Panc1 (cell line): ENCODE measurements at regions not wholly inside any gene's neighbourhood (a gene's known extent, or its start where the extent isn't known, plus 50 kb on each side); places are given as distances from the start of the nearest gene placed in this dataset.
"Not testable (repeated sequence)": the region's sequence is repeated elsewhere in the genome, so short reads cannot be mapped to it uniquely, and the experiment has no call there.

ENCODE experiments used
- ATAC-seq: fragments of 200-7000 bp; cut with Tn5 transposase; 2 replicates; pipeline ENCODE4 v1.9.1; 2020; ENCODE audit warnings: mild to moderate bottlenecking, moderate library complexity
- BruUV-seq: library from RNA; stranded (reverse); fragments of 400-500 nt; replicated peaks from 2 replicates; lab custom pipeline; 2021; lab: Mats Ljungman, UMichigan
- CTCF ChIA-PET: fragments of 300-600 bp; sonication (Branson Sonifier 250); formaldehyde crosslinking; loops from one replicate; lab custom pipeline; 2022; ENCODE audit warnings: antibody characterized with exemption; lab: Charles Lee
- POLR2A ChIA-PET: fragments of 300-600 bp; sonication (Branson Sonifier 250); formaldehyde crosslinking; loops from one replicate; lab custom pipeline; 2022; ENCODE audit warnings: antibody characterized with exemption; lab: Charles Lee
- DNase-seq: peaks from one replicate; pipeline ENCODE4 v3.0.0-alpha.2; 2010; ENCODE audit warnings: low read depth, low spot score
- H3K27ac ChIP-seq: 2 replicates; pipeline ENCODE4 v1.5.1; 2011; ENCODE audit warnings: mild to moderate bottlenecking, low read length, inconsistent platforms
- H3K27me3 ChIP-seq: fragments of 200-500 bp; sonication (Bioruptor generic); 2 replicates; pipeline ENCODE4 v1.6.0; 2014; ENCODE audit warnings: low read length, inconsistent platforms; ENCODE audit not compliant: control insufficient read depth, insufficient read depth
- H3K36me3 ChIP-seq: fragments of 200-500 bp; sonication (Bioruptor generic); 2 replicates; pipeline ENCODE4 v1.5.1; 2014; ENCODE audit warnings: inconsistent platforms, mild to moderate bottlenecking, low read length, moderate library complexity; ENCODE audit not compliant: control insufficient read depth, insufficient read depth
- H3K4me1 ChIP-seq: 2 replicates; pipeline ENCODE4 v1.5.1; 2011; ENCODE audit warnings: inconsistent platforms, mild to moderate bottlenecking, low read length, moderate library complexity; ENCODE audit not compliant: control insufficient read depth, insufficient read depth
- H3K4me3 ChIP-seq, 2 experiments: 2 replicates each; pipeline ENCODE4 v1.5.1; 2011 to 2012; ENCODE audit warnings: low read depth in 2 of 2, low read length in 2 of 2, mild to moderate bottlenecking in 2 of 2, inconsistent platforms in 1 of 2, moderate library complexity in 1 of 2
- H3K9me3 ChIP-seq: fragments of 200-500 bp; sonication (Bioruptor generic); 2 replicates; pipeline ENCODE4 v1.5.1; 2014; ENCODE audit warnings: low read depth, mild to moderate bottlenecking, inconsistent platforms, low read length, moderate library complexity; ENCODE audit not compliant: control insufficient read depth, insufficient read depth
- in situ Hi-C: cut with HindIII; loops from 2 replicates; pipeline ENCODE4 v1.10.0; 2016; ENCODE audit warnings: low sequenced_read_pairs, low pct_unique_long_range_greater_than_20kb
- intact Hi-C: fragments of 100-400 bp; cut with micrococcal nuclease; formaldehyde crosslinking; loops from one replicate; pipeline ENCODE4 v1.10.0; 2022; ENCODE audit not compliant: unreplicated experiment

DNA sequence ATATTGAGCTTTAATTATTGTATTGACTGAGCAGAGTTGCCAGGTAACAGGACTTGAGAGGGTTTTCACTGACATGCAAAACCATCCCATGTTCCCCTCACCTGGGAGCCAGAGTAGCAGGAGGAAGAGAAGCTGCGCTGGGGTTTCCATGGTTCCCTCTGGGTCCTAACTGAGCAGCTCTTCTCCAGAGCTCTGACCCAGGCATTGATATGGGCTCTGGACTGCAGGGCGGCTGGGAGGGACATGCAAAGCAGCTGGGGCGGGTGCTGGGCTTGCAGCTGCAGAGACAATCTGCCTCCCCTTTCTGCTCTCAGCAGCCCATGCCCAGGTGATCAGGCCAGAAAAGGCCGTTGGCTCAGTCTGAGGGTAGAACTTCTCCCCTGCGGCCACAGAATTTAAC lies 451.5 kb downstream of the RPIA start:
- CTCF ChIA-PET, H3K9me3 ChIP-seq, BruUV-seq, H3K27ac ChIP-seq, POLR2A ChIA-PET, H3K4me3 ChIP-seq, H3K36me3 ChIP-seq, H3K27me3 ChIP-seq, H3K4me1 ChIP-seq, in situ Hi-C loops, DNase-seq, ATAC-seq, intact Hi-C loops: not testable (repeated sequence)

DNA sequence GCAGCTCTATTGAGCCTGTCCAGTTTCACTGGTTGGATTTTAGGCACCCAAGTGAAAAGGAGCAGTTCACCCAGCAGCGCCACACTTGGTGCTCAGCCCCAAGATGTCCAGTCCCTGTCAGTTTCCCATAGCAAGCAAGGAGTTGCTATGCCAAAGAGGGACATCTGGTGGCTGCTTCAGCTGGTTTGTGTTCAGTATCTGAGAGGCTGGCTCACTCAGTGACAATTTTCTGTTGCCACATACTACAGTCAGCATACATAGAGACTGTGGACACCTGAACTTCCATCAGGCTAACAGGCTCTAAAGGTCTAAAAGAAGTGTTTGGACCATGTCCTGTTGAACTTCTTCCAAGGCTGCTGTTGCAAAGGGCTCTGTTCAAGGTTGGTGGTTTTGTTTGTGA lies 453.9 kb downstream of the RPIA start:
- BruUV-seq, ATAC-seq, H3K9me3 ChIP-seq, H3K4me3 ChIP-seq, H3K36me3 ChIP-seq, H3K27me3 ChIP-seq, DNase-seq, intact Hi-C loops, POLR2A ChIA-PET, in situ Hi-C loops, H3K27ac ChIP-seq, H3K4me1 ChIP-seq, CTCF ChIA-PET: not testable (repeated sequence)

- H3K4me3 ChIP-seq, intact Hi-C loops, in situ Hi-C loops, BruUV-seq, CTCF ChIA-PET, POLR2A ChIA-PET, H3K36me3 ChIP-seq, H3K27ac ChIP-seq, DNase-seq, H3K4me1 ChIP-seq, ATAC-seq, H3K9me3 ChIP-seq, H3K27me3 ChIP-seq: not testable (repeated sequence)
Measured at GRCh38 chr2:89148256-89148655, 456.8 kb downstream of the RPIA start.

GRCh38 chr2:89151699-89152098 lies 460.2 kb downstream of the RPIA start:
- ATAC-seq, H3K27me3 ChIP-seq, H3K4me1 ChIP-seq, CTCF ChIA-PET, H3K36me3 ChIP-seq, H3K9me3 ChIP-seq, in situ Hi-C loops, H3K4me3 ChIP-seq, POLR2A ChIA-PET, DNase-seq, H3K27ac ChIP-seq, BruUV-seq: not testable (repeated sequence)
- intact Hi-C loops, result loop anchor here (5.0 kb wide), 1 partner anchor 269 kb away; no protein-coding TSS in a partner anchor

DNA sequence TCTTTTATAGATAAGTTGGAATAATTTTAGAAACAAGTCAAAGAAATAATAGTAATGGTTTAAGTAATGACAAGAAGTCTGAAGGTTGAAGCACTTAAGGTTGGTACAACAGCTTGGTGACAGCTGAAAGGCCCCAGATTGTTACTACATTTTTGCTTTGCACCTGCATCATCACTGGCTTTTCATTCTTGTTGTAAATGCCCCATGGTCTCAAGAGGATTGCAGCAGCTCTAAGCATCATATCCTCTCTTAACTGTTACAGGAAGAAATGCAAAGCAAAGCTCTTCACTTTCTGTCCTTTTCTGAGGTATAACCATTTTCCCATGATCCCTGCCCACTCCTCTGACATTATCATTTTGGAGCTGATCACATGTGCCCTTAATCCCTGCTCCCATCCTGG lies 461.0 kb downstream of the RPIA start:
- H3K4me1 ChIP-seq, H3K9me3 ChIP-seq, POLR2A ChIA-PET, H3K4me3 ChIP-seq, DNase-seq, in situ Hi-C loops, H3K27ac ChIP-seq, BruUV-seq, H3K36me3 ChIP-seq, H3K27me3 ChIP-seq, ATAC-seq, CTCF ChIA-PET: not testable (repeated sequence)
- intact Hi-C loops, result loop anchor here (5.0 kb wide), 1 partner anchor 270 kb away; no protein-coding TSS in a partner anchor

- CTCF ChIA-PET, H3K9me3 ChIP-seq, H3K27me3 ChIP-seq, H3K4me3 ChIP-seq, H3K4me1 ChIP-seq, in situ Hi-C loops, POLR2A ChIA-PET, DNase-seq, H3K27ac ChIP-seq, ATAC-seq, H3K36me3 ChIP-seq, BruUV-seq: not testable (repeated sequence)
- intact Hi-C loops, result loop anchor here (5.0 kb wide), 1 partner anchor 271 kb away; no protein-coding TSS in a partner anchor
Measured at GRCh38 chr2:89153210-89153609, 461.7 kb downstream of the RPIA start.

DNA sequence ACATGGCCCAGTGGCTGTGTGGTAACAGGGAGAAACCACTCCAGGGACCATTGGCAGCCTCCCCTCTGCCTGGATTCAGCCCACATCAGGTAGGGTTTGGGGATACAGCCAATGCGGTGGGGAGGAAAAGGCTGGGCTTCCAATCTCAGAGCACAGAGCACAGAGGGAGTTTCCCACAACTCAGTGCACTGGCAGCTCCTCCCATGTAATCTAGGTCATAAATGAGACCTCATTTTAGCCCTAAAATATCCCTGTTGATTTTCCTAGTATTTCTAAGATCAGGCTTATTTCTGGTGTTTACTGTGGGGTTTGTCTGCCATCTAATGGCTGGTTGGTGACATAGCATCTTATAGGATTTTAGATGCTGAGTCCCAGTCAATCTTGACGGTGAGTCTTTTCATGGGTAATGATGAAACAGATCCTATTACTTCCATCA lies 462.8 kb downstream of the RPIA start:
- BruUV-seq, H3K4me1 ChIP-seq, POLR2A ChIA-PET, H3K9me3 ChIP-seq, in situ Hi-C loops, H3K4me3 ChIP-seq, H3K27ac ChIP-seq, H3K36me3 ChIP-seq, CTCF ChIA-PET, DNase-seq, H3K27me3 ChIP-seq: not testable (repeated sequence)
- intact Hi-C loops, result loop anchor here (5.0 kb wide), 1 partner anchor 272 kb away; no protein-coding TSS in a partner anchor
- ATAC-seq, result peak; percentile 88
